22Rv1 (cell line): ENCODE measurements at regions not wholly inside any gene's neighbourhood (a gene's known extent, or its start where the extent isn't known, plus 50 kb on each side); places are given as distances from the start of the nearest gene placed in this dataset.

ENCODE experiments used
- CTCF ChIP-seq: fragments of 450-650 bp; IDR thresholded peaks from 2 replicates; pipeline ENCODE4 v1.5.1; 2017; ENCODE audit warnings: mild to moderate bottlenecking
- ZFX ChIP-seq: fragments of 450-650 bp; IDR thresholded peaks from 2 replicates; pipeline ENCODE4 v1.6.1; 2017; ENCODE audit warnings: antibody characterized with exemption, borderline replicate concordance

- TF ChIP-seq CTCF: no peak
- no peak for TF ChIP-seq ZFX
Observed at GRCh38 chr11:37926772-37927171, 1328.7 kb upstream of the RAG2 start.
